Renal cortex interstitium (tissue), 11 donors: ENCODE measurements at regions not wholly inside any gene's neighbourhood (a gene's known extent, or its start where the extent isn't known, plus 50 kb on each side); places are given as distances from the start of the nearest gene placed in this dataset.
"Not testable (repeated sequence)": the region's sequence is repeated elsewhere in the genome, so short reads cannot be mapped to it uniquely, and the experiment has no call there.

Source experiments
- DNase-seq, 11 donors: peaks; one replicate each; pipeline ENCODE4 v3.0.0-alpha.2; 2013; ENCODE audit warnings: low read depth in 9 of 11, low spot score in 4 of 11; ENCODE audit errors: extremely low read depth in 1 of 11

GRCh38 chr2:11065833-11066485 is 89.3 kb upstream of the SLC66A3 start:
- peak in 1 of 11 donors; percentile 20 for DNase-seq

GRCh38 chr2:11067221-11068078 is 87.8 kb upstream of the SLC66A3 start:
- no peak for DNase-seq

- DNase-seq: no peak
These were observed 87.1 kb upstream of the SLC66A3 start for GRCh38 chr2:11068079-11068741.

GRCh38 chr2:11068856-11069526 is 86.3 kb upstream of the SLC66A3 start:
- DNase-seq: no peak

GRCh38 chr2:11069566-11070185 is 85.6 kb upstream of the SLC66A3 start:
- no peak for DNase-seq

- DNase-seq: no peak
These were observed 84.1 kb upstream of the SLC66A3 start for GRCh38 chr2:11071211-11071610.

- DNase-seq: no peak
These were observed 83.3 kb upstream of the SLC66A3 start for GRCh38 chr2:11071939-11072338.

- DNase-seq: no peak
These were observed 82.7 kb upstream of the SLC66A3 start for GRCh38 chr2:11072550-11072949.

GRCh38 chr2:11073251-11073650 is 82.0 kb upstream of the SLC66A3 start:
- peak in 10 of 11 donors; percentile 22 to 57 (median 36) for DNase-seq

GRCh38 chr2:11073776-11074175 is 81.5 kb upstream of the SLC66A3 start:
- DNase-seq: no peak

- no peak for DNase-seq
These were observed 80.9 kb upstream of the SLC66A3 start for GRCh38 chr2:11074246-11074820.

GRCh38 chr2:11075221-11075620 is 80.0 kb upstream of the SLC66A3 start:
- DNase-seq: no peak

GRCh38 chr2:11077411-11077810 is 77.9 kb upstream of the SLC66A3 start:
- DNase-seq: no peak

- DNase-seq: no peak
These were observed 76.0 kb upstream of the SLC66A3 start for GRCh38 chr2:11079136-11079824.

GRCh38 chr2:11080253-11081115 is 74.8 kb upstream of the SLC66A3 start:
- DNase-seq: no peak

- no peak for DNase-seq
These were observed 72.4 kb upstream of the SLC66A3 start for GRCh38 chr2:11082880-11083279.

- not testable (repeated sequence) for DNase-seq
These were observed 66.4 kb upstream of the SLC66A3 start for GRCh38 chr2:11088821-11089220.
